Mesothelial cell of epicardium (in vitro differentiated cells): ENCODE measurements at regions not wholly inside any gene's neighbourhood (a gene's known extent, or its start where the extent isn't known, plus 50 kb on each side); places are given as distances from the start of the nearest gene placed in this dataset.

Source experiments
- DNase-seq, 2 experiments: peaks; one replicate each; pipeline ENCODE4 v3.0.0; 2021; ENCODE audit warnings: low spot score in 2 of 2; ENCODE audit not compliant: unreplicated experiment in 2 of 2
- H3K27ac Mint-ChIP-seq: 2 replicates; pipeline ENCODE4 v1.8.0; 2021; ENCODE audit warnings: mixed read lengths
- H3K27me3 Mint-ChIP-seq: 2 replicates; pipeline ENCODE4 v1.8.0; 2021; ENCODE audit warnings: low read depth, mixed read lengths
- H3K36me3 Mint-ChIP-seq: 2 replicates; pipeline ENCODE4 v1.8.0; 2021; ENCODE audit warnings: mixed read lengths
- H3K4me1 Mint-ChIP-seq: 2 replicates; pipeline ENCODE4 v1.8.0; 2021; ENCODE audit warnings: mixed read lengths
- H3K4me3 Mint-ChIP-seq: 2 replicates; pipeline ENCODE4 v1.8.0; 2021; ENCODE audit warnings: mild to moderate bottlenecking, moderate library complexity, mixed read lengths
- H3K9me3 Mint-ChIP-seq: 2 replicates; pipeline ENCODE4 v1.8.0; 2021; ENCODE audit warnings: mixed read lengths
- TF ChIP-seq, protein P1 (sequence below): fragments of 200-600 bp; sonication (generic); IDR thresholded peaks from one replicate; pipeline ENCODE4 v1.5.0; 2021; ENCODE audit warnings: antibody characterized with exemption; ENCODE audit not compliant: unreplicated experiment

DNA sequence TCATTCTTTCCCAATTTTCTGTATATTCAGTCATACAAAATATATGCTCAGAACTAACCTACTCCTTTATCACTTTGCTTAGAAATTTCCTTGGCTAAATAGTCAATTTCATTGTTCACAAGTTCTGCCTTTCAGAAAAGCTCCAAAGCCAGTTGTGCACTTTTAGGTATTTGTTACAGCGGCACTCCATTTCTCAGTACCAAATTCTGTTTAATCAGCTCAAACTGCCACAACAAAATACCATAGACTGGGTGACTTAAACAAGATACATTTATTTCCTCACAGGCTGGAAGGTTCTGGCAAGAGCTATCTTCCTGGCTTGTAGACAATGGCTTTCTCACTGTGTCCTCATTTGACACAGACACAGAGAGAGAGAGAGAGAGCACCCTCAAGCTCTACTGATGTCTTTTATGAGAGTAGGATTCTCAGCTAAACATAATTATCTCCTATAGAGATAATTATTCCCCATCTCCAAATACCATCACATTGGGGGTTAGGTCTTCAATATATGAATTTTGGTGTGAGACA lies 188.8 kb upstream of the FSTL5 start:
- TF ChIP-seq, protein P1, sequence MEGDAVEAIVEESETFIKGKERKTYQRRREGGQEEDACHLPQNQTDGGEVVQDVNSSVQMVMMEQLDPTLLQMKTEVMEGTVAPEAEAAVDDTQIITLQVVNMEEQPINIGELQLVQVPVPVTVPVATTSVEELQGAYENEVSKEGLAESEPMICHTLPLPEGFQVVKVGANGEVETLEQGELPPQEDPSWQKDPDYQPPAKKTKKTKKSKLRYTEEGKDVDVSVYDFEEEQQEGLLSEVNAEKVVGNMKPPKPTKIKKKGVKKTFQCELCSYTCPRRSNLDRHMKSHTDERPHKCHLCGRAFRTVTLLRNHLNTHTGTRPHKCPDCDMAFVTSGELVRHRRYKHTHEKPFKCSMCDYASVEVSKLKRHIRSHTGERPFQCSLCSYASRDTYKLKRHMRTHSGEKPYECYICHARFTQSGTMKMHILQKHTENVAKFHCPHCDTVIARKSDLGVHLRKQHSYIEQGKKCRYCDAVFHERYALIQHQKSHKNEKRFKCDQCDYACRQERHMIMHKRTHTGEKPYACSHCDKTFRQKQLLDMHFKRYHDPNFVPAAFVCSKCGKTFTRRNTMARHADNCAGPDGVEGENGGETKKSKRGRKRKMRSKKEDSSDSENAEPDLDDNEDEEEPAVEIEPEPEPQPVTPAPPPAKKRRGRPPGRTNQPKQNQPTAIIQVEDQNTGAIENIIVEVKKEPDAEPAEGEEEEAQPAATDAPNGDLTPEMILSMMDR, result no peak
- DNase-seq, result no peak
- Mint-ChIP-seq H3K27me3 (no peaks in the 10 kb centered on the region), H3K36me3 (no peaks in the 10 kb centered on the region), H3K27ac (no peak overlapping the region), H3K4me1 (peaks cover 5% of the 10 kb centered on the region), H3K9me3 (no peaks in the 10 kb centered on the region), H3K4me3 (no peak overlapping the region)

- Mint-ChIP-seq H3K9me3 (no peaks in the 10 kb centered on the region), H3K4me1 (no peaks in the 10 kb centered on the region), H3K4me3 (no peak overlapping the region), H3K36me3 (no peaks in the 10 kb centered on the region), H3K27ac (no peak overlapping the region), H3K27me3 (no peaks in the 10 kb centered on the region)
- no peak for DNase-seq
- TF ChIP-seq, protein P1, result no peak
Measured at GRCh38 chr4:162350331-162350730, 186.5 kb upstream of the FSTL5 start.

DNA sequence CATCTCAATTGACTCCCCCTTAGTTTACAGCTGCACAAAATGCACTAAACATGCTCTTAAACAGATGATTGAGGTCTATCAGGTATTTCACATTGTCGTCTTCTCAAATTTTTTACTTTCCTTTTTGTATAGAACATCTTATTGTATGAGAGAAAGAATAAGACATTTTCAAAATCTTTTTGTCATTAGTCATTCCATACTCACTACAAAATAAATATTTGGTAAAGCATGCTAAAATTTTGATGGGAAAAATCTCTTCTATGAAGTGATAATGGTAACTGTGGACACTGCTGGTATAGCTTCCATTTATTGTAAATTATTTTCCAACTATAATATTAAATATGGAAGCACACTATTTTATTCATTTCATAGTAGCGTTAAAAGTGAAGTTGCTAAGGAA lies 185.6 kb upstream of the FSTL5 start:
- Mint-ChIP-seq H3K9me3 (no peaks in the 10 kb centered on the region), H3K4me1 (no peaks in the 10 kb centered on the region), H3K27me3 (no peaks in the 10 kb centered on the region), H3K36me3 (no peaks in the 10 kb centered on the region), H3K27ac (no peak overlapping the region), H3K4me3 (no peak overlapping the region)
- no peak for DNase-seq
- TF ChIP-seq, protein P1, result no peak

GRCh38 chr4:162347842-162348213 lies 184.0 kb upstream of the FSTL5 start:
- Mint-ChIP-seq H3K9me3 (peaks cover 2% of the 10 kb centered on the region), H3K4me3 (no peak overlapping the region), H3K27me3 (no peaks in the 10 kb centered on the region), H3K27ac (no peak overlapping the region), H3K4me1 (no peaks in the 10 kb centered on the region), H3K36me3 (no peaks in the 10 kb centered on the region)
- TF ChIP-seq, protein P1, result no peak
- DNase-seq, result no peak

DNA sequence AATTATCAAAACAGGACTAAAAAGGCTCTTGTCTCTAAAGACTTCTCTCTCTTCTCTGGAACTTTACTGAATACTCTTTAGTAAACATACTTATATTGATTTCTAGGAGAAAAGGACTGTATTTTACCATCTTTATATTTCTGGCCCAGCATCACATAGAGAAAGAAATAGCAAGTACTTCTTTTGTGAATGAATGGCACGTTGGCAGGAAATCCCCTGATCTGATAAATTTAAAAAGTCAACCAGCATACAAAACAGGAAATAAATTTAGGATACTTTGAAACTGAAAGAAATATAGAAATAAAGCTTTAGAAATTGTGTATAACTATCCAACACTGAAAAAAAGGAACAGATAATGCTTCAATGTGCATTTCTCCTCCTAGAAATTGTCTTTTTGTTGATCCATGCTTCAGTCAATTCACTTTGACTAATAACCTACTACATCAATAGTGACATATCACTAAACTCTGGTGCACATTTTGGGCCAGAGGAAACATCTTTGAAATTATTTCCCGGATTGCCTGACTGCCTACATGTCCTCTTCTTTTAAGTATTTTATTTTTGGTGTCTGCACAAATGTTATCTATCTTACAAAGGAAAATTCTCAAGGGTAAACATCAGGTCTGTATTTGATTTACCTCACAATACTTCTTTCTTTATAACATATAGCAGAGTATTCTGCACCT lies 183.5 kb upstream of the FSTL5 start:
- TF ChIP-seq, protein P1, result no peak
- Mint-ChIP-seq H3K4me3 (no peak overlapping the region), H3K36me3 (no peaks in the 10 kb centered on the region), H3K9me3 (peaks cover 3% of the 10 kb centered on the region), H3K27ac (no peak overlapping the region), H3K27me3 (no peaks in the 10 kb centered on the region), H3K4me1 (no peaks in the 10 kb centered on the region)
- no peak for DNase-seq
